ENCODE measurements at regions not wholly inside any gene's neighbourhood (a gene's known extent, or its start where the extent isn't known, plus 50 kb on each side); places are given as distances from the start of the nearest gene placed in this dataset.

DNA sequence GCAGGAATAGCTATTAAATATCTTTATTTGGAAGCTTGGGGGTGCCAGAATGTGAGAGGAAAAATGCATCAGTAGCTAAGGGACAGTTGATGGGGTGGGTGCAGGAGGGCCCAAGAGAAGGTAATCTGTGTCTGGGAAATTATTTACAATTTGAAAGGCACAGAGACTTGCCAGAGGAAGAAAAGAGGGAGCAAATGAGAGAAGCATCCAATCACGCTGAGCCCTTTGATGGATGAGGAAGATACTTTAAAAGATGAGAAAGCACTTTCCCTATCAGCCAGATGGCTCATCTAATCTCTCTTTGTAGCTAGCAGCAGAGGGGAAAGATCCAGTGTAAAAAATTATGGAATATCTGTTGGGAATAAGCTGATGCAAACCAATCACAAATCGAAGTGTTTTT lies 57.0 kb upstream of the ABCA1 start:
- no peak overlapping the region for H3K4me3 ChIP-seq (replicated peaks; ENCODE audit: low read depth, low read length)
- TF ChIP-seq, protein P1, sequence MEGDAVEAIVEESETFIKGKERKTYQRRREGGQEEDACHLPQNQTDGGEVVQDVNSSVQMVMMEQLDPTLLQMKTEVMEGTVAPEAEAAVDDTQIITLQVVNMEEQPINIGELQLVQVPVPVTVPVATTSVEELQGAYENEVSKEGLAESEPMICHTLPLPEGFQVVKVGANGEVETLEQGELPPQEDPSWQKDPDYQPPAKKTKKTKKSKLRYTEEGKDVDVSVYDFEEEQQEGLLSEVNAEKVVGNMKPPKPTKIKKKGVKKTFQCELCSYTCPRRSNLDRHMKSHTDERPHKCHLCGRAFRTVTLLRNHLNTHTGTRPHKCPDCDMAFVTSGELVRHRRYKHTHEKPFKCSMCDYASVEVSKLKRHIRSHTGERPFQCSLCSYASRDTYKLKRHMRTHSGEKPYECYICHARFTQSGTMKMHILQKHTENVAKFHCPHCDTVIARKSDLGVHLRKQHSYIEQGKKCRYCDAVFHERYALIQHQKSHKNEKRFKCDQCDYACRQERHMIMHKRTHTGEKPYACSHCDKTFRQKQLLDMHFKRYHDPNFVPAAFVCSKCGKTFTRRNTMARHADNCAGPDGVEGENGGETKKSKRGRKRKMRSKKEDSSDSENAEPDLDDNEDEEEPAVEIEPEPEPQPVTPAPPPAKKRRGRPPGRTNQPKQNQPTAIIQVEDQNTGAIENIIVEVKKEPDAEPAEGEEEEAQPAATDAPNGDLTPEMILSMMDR (IDR thresholded peaks at IDR 0.05; ENCODE audit: low read length, missing control alignments), result no peak
- DNase-seq (ENCODE audit: low read depth), result no peak

DNA sequence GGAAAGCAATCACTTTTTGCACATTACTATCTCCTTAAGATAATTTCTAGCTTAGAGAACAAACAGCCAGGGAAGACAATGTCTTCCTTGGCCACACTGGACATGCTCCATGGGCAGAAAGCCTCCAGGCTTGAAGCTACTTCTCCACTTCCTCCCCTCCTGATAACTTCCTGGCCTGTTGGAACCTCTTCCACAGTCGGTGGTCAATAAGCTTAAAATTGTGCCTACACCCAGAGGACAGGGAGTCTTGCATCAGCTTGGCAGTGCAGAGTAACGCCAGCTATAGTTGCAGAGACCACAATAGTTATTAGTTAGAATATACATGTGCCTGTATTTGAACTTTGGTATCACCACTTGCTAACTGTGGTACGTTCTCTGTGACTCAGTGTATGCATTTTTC lies 58.1 kb upstream of the ABCA1 start:
- no peak for DNase-seq (ENCODE audit: low read depth)
- no peak overlapping the region for H3K4me3 ChIP-seq (replicated peaks; ENCODE audit: low read depth, low read length)
- TF ChIP-seq, protein P1 (IDR thresholded peaks at IDR 0.05; ENCODE audit: low read length, missing control alignments), result no peak

DNA sequence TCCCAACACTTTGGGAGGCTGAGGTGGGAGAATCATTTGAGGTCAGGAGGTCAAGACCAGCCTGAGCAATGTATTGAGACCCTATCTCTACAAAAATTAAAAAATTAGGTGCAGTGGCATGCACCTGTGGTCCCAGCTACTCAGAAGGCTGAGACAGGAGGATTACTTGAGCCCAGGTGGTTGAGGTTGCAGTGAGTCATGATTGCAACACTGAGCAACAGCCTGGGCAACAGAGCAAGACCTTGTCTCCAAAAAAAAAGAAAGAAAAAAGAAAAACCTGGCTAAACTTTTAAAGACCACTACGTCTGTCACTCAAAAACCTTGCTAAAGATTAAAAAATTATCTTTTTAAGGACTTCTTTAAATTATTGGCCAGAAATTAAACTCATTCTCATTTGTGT lies 59.8 kb upstream of the ABCA1 start:
- no peak overlapping the region for H3K4me3 ChIP-seq (replicated peaks; ENCODE audit: low read depth, low read length)
- TF ChIP-seq, protein P1 (IDR thresholded peaks at IDR 0.05; ENCODE audit: low read length, missing control alignments), result no peak
- peak; percentile 26 for DNase-seq (ENCODE audit: low read depth)

DNA sequence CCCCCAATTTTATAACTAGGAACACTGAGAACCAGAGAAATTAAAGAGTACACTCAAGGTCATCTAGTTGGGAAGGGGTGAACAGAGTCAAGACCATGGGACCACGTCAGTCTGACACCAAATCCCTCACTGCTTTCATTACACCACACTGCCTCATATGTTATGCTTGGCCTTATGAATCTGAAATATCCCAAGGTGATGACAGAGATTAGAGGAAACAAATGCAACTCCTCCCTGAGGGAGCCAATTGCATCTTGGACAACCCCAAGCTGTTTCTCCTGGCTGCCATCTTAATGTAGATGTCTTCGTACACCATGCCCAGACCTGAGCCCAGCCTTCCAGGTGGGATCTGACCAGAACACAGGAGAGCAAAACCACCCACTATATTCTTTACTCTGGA lies 60.6 kb upstream of the ABCA1 start:
- no peak overlapping the region for H3K4me3 ChIP-seq (replicated peaks; ENCODE audit: low read depth, low read length)
- peak; percentile 29 for DNase-seq (ENCODE audit: low read depth)
- TF ChIP-seq, protein P1 (IDR thresholded peaks at IDR 0.05; ENCODE audit: low read length, missing control alignments), result no peak

DNA sequence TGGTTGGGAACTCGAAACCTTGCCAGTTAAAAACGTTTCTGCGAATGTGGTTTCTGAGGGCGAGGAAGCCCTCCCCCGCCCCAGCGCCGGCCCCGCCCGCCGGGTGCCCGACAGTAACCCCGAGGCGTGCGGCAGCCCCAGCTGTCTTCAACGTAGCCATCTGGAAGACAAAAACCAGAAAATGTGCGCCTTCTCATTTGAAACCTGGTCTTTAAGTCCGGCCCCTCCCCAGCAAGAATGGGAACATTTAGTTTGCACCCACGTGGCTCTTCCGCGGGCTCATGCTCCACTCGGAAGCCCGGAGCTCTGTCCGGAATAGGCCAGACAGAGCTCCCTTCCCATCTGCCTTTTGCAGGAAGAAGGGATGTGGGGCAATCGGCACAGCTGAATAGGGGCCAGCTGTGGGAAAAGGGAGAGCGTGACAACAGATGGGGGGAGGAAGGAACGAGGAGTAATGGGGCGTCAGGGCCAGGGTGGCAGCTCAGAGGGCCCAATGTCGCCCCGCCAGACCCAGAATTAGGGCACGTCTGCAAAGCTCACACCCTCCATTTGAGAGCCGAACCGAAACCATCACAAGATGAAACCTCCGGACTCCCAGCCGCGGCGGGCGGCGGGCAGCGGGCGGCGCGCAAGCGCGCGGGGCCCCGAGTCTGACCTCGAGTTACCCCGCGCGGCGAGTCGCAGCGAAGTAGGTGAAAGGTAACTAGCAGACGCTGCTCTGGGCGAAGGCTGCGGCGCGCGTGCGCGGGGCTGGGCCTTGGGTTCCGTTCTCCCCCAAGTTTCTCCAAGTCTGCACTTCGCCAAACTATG lies 63.4 kb upstream of the ABCA1 start:
- peak; percentile 96 for DNase-seq (ENCODE audit: low read depth)
- TF ChIP-seq, protein P1 (IDR thresholded peaks at IDR 0.05; ENCODE audit: low read length, missing control alignments), result no peak
- H3K4me3 ChIP-seq (replicated peaks; ENCODE audit: low read depth, low read length), result peak overlapping the region; percentile 66

DNA sequence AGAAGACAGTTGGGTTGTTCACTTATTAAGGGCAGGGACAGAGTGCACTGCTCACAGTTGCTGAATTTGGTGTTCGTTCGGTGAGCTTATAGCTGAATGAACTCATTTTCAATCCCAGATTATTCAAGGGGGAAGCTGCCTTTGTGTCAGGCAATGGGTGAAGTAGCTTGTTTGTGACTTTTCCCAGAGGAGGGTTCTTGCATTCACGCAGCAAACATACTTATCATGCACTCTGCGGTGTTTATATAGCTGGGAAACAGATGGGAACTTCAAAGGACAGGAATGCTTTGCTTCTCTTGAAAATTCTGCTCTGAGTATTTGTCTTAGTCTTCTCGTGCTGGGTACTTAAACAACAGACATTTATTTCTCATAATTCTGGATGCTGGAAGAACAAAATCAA lies 64.7 kb upstream of the ABCA1 start:
- no peak overlapping the region for H3K4me3 ChIP-seq (replicated peaks; ENCODE audit: low read depth, low read length)
- TF ChIP-seq, protein P1 (IDR thresholded peaks at IDR 0.05; ENCODE audit: low read length, missing control alignments), result no peak
- DNase-seq (ENCODE audit: low read depth), result peak; percentile 65
